Activated CD4-positive, alpha-beta T cell treated with anti-CD3 and anti-CD28 coated beads, Interleukin-2, amount 50 U/mL, for 48 hours (primary cell): ENCODE measurements at regions not wholly inside any gene's neighbourhood (a gene's known extent, or its start where the extent isn't known, plus 50 kb on each side); places are given as distances from the start of the nearest gene placed in this dataset.
"Not testable (repeated sequence)": the region's sequence is repeated elsewhere in the genome, so short reads cannot be mapped to it uniquely, and the experiment has no call there.

Source experiments
- DNase-seq, 2 experiments: peaks; one replicate each; pipeline ENCODE4 v3.0.0-alpha.2; 2020

- no peak for DNase-seq
These were observed 636.2 kb upstream of the KLF12 start for GRCh38 chr13:74770361-74770760.

GRCh38 chr13:74769333-74769732 lies 635.1 kb upstream of the KLF12 start:
- DNase-seq, result no peak

- DNase-seq, result no peak
These were observed 634.4 kb upstream of the KLF12 start for GRCh38 chr13:74768521-74769085.

GRCh38 chr13:74767050-74767449 lies 632.8 kb upstream of the KLF12 start:
- no peak for DNase-seq

DNA sequence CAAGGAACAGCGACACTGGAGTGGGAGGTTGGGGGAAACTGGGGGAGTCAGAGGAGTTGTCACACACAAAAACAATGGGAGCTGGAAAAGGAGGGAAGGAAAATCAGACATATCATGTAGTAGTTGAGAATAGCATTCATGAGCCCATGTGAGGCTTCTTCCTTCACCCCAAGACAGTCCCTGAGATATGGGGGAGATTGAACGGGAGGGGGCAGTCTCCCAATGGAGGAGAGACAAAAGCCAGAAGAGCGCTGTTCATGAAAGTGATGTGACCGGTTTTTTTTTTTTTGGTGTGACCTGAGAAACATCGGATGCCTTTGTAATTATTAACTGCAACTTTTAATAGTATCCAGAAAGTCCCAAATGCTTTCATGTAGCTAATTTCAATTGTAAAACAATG lies 631.8 kb upstream of the KLF12 start:
- no peak for DNase-seq

DNA sequence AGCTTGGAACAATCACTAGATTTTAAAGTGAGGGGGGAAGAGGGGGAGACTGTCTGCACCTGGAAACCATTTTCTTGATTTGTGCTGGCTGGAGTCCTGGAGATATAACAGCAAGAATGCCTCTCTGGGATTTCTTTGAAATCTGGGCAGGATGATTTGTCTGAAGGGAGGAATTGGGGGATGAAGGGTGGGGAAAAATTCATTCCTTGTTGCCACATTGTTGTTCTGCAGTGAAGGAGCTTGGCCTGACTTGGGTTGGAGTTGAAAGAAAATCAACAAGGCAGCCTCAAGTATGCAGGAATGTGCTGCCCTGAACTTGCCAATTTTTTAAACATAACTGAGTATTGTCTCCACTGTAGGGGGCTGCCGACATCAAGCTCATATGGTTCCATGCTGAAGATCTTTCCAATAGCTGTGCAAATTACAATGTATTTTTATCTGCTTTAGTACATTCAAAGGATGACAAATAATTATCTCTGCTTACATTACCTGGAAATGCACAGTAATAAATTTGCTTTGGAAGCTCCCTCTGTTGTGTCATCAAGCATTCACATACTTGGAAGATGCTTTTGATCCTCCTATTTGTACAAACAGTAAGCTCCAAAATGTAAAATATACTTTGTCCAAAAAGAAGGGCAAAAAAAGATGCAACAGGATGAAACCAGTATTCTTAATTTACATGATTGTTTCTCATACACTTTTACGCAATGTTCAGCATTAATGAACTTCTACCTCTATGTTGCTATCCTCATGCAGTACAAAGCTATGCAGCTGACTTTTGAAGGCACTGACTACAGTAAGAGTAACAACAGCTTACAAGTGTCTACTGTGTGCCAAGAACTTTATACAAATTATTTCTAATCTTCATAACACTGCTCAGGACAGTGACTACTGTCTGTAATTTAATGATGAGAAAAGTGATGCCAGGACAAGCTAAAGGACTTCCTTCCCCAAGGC lies 627.9 kb upstream of the KLF12 start:
- no peak for DNase-seq

DNA sequence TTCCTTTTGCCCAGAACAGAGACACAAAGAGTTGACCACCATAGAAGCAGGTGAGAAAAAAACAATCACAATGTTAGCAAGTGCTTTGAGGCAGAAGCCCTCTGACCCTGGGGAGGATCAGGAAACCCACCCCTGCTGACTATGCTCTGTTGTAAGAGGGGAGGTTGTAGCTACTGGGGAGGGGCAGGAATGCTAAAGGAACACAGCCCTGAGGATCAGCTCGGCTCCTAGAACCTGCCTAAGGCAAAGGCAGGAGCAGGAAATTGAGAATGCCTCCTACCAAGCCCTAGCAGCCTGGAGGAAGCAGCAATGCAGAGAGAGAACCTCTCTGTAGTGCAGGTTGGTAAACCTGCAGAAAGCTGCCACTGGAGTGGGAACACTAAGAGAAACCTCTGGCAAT lies 624.0 kb upstream of the KLF12 start:
- no peak for DNase-seq

GRCh38 chr13:74755065-74755464 lies 620.9 kb upstream of the KLF12 start:
- no peak for DNase-seq

DNA sequence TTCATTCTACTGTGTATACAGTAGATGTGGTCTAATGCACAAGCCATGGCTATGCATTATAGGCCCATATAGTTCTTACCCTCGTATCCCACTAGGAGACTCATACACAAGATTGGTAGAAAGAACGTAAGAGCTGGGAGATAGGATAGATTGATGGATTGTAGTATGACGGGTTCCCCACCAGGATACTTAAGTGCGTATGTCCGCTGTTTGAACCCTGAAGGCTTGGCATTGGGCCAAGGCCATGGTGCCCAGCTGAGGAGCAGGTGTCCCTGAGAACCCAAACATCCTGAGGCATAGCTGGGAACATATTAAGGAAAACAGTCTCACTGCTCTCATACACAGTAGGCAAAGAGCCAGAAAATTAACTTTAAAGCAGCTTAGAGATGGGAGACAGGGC lies 617.5 kb upstream of the KLF12 start:
- no peak for DNase-seq

GRCh38 chr13:74747186-74747955 lies 613.2 kb upstream of the KLF12 start:
- no peak for DNase-seq

GRCh38 chr13:74743992-74744391 lies 609.8 kb upstream of the KLF12 start:
- no peak for DNase-seq

DNA sequence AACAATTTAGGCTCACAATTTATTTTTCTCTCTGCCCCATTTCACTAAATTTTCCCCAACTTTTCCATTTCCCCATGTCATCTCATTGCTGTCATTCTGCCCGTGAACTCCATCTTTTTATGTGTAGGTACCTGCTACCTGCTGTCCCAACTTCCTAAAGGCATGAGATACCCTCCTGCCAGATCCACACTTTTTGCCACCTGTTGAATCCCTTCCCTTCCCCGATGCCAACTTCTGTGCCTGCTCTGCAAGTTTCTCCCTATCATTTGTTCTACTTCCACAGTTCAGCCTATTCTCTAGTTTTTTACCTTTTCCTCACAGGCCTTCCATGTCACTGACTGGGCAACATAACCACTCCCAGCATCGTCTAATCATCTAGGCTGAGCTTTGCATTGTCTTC lies 607.5 kb upstream of the KLF12 start:
- no peak for DNase-seq

GRCh38 chr13:74732736-74733385 lies 598.7 kb upstream of the KLF12 start:
- DNase-seq, result no peak

DNA sequence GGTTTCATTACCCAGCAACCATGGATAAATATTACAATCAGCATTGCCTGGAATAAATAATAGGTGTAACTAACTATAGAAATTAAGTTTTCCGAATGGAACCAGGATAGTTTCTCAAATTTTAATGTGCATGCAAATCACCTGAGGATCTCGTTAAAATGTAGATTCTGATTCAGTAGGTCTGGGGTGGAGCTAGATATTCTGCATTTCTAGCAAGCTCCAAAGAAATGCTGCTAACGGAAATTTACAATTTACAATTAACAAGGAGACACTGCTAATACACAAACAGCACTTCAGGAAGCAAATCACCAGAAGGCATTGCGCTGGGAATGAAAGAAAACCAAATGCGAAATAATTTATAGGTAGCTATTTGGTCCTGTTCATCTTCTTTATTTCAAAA lies 597.5 kb upstream of the KLF12 start:
- DNase-seq, result no peak

GRCh38 chr13:74730556-74731331 lies 596.5 kb upstream of the KLF12 start:
- DNase-seq, result no peak

DNA sequence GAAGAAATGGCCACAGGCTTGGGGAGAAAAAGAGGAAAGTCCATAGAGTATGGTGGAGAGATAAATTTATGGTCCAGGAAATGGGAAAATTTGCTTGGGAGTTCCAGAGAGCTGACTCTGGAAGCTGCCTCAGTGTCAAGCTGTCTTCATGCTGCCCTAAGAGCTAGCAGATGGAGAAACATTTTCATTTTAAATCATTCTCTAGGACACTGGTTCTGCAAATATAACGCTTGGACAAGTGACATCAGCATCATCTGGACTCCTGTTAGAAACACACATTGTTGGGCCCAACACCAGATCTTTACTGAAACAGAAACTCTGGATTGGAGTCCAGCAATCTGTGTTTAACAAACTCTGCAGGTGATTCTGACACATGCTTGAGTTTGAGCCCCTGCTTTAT lies 592.0 kb upstream of the KLF12 start:
- no peak for DNase-seq

DNA sequence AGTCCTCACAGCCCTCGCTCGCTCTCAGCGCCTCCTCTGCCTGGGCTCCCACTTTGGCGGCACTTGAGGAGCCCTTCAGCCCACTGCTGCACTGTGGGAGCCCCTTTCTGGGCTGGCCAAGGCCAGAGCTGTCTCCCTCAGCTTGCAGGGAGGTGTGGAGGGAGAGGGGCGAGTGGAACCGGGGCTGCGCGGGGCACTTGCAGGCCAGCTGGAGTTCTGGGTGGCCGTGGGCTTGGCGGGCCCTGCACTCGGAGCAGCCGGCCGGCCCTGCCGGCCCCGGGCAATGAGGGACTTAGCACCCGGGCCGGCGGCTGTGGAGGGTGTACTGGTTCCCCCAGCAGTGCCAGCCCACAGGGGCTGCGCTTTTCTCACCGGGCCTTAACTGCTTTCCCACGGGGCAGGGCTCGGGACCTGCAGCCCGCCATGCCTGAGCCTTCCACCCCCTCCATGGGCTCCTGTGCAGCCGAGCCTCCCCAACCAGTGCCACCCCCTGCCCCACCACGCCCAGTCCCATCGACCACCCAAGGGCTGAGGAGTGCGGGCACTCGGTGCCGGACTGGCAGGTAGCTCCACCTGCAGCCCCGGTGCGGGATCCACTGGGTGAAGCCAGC lies 584.1 kb upstream of the KLF12 start:
- DNase-seq, result not testable (repeated sequence)

GRCh38 chr13:74715718-74716117 lies 581.5 kb upstream of the KLF12 start:
- DNase-seq, result no peak

DNA sequence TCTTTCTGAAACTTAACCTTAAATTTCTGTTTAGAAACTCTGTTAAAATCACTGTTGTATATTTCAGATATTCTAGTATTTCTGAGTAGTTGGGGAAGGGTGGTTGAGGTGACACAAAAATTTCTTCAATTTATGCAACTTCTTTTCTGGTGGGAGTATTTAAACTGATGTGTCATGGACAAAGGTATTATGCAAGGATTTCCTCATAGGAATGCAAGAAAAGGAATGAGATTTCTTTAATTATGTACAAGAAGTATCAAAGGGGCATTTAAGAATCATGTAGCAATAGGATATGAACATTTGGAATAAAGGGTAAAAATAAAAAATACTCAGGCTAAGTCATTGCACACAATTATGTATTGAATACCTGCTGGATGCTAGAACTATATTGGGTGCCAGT lies 575.8 kb upstream of the KLF12 start:
- no peak for DNase-seq

DNA sequence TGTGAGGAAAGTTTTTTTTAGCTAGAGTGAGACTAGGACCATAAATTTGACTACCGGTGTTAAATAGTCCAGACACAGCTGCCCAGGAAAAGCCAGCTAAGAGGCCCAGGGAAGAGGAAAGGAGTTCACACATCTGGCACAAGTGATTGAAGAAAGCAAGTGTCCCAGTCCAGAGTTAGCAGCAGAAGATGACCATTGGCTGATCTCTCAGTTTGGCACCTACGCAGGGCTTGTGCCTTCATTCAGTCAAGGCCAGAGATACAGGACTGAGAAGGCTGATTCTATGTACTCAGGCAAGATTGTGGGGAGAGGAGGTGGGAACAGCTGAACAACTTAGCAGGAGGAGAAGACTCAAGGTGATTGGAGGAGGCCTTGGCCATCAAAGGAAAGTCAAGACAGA lies 575.0 kb upstream of the KLF12 start:
- DNase-seq, result no peak

- no peak for DNase-seq
These were observed 574.4 kb upstream of the KLF12 start for GRCh38 chr13:74708629-74709028.

- DNase-seq, result no peak
These were observed 573.1 kb upstream of the KLF12 start for GRCh38 chr13:74707291-74707690.
